AG04449 (cell line): ENCODE measurements at regions not wholly inside any gene's neighbourhood (a gene's known extent, or its start where the extent isn't known, plus 50 kb on each side); places are given as distances from the start of the nearest gene placed in this dataset.
"Not testable (repeated sequence)": the region's sequence is repeated elsewhere in the genome, so short reads cannot be mapped to it uniquely, and the experiment has no call there.

Experiments used
- CTCF ChIA-PET: fragments of 350-600 bp; formaldehyde crosslinking; extraction: SDS; loops from one replicate; lab custom pipeline; 2021; ENCODE audit warnings: antibody characterized with exemption; lab: Yijun Ruan, JAX
- POLR2A ChIA-PET: fragments of 400-600, 350-600 bp; formaldehyde crosslinking; extraction: SDS; loops from one replicate; lab custom pipeline; 2020; ENCODE audit warnings: antibody characterized with exemption, inconsistent platforms; lab: Yijun Ruan, JAX
- DNase-seq: peaks from one replicate; pipeline ENCODE4 v3.0.0-alpha.2; 2010; ENCODE audit warnings: low read depth, low spot score
- H3K4me3 ChIP-seq: 2 replicates; pipeline ENCODE4 v1.5.1; 2011; ENCODE audit warnings: low read depth, mild to moderate bottlenecking, control low read depth, low read length
- TF ChIP-seq, protein P1 (sequence below): IDR thresholded peaks from one replicate; pipeline ENCODE4 v1.5.1; 2011; ENCODE audit warnings: mild to moderate bottlenecking, moderate library complexity, low read length, control low read depth, inconsistent platforms; ENCODE audit not compliant: insufficient read depth; ENCODE audit errors: missing control alignments

GRCh38 chr10:63836666-63837442, 315.7 kb downstream of the REEP3 start:
- no peak for DNase-seq
- TF ChIP-seq, protein P1, sequence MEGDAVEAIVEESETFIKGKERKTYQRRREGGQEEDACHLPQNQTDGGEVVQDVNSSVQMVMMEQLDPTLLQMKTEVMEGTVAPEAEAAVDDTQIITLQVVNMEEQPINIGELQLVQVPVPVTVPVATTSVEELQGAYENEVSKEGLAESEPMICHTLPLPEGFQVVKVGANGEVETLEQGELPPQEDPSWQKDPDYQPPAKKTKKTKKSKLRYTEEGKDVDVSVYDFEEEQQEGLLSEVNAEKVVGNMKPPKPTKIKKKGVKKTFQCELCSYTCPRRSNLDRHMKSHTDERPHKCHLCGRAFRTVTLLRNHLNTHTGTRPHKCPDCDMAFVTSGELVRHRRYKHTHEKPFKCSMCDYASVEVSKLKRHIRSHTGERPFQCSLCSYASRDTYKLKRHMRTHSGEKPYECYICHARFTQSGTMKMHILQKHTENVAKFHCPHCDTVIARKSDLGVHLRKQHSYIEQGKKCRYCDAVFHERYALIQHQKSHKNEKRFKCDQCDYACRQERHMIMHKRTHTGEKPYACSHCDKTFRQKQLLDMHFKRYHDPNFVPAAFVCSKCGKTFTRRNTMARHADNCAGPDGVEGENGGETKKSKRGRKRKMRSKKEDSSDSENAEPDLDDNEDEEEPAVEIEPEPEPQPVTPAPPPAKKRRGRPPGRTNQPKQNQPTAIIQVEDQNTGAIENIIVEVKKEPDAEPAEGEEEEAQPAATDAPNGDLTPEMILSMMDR = no peak
- POLR2A ChIA-PET = no interaction called here
- no peak overlapping the region for H3K4me3 ChIP-seq
- CTCF ChIA-PET = interaction anchor here (1.1 kb wide), 1 partner anchor 17 kb away, joined by 3 read pairs; no protein-coding TSS in a partner anchor

DNA sequence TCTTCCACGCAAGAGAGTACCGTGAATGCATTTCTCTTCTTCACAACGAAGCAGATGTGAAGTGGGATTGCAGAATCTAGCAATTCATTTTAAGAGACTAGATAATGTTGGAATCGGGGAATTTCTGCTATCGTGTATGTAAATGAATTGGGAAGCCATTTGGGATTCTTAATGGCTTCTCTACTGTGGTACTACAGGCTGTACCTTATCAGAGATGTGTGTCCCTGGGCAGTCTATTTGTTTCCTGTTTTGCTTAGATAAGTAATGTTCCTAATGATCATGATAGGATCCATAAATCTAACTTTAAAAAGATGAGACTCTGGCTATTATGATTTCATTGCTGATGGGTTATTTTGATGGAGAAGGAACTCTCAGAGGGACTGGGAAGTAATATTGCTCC, 320.6 kb downstream of the REEP3 start:
- no peak for DNase-seq
- TF ChIP-seq, protein P1 = no peak
- ChIA-PET CTCF (no interaction called here), POLR2A (no interaction called here)
- H3K4me3 ChIP-seq = no peak overlapping the region

DNA sequence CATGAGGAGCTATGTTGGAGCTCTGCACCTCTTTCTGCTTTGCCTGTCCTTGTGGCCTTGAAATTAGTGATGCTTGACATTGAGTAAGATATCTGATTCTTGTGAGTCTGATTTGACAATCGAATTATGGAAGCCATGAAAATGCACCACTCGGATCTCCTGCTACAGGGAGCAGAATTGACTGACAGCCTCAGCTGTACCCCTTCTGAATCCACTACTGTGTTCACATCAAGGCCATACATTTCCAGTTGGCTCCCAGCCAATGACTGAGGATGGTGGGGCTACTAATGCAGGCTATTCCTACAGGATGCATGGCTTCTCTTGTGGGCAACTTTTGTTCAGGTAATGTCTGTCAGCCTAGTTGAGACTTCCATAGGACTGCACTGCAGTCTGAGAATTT, 321.9 kb downstream of the REEP3 start:
- no peak for DNase-seq
- POLR2A ChIA-PET = no interaction called here
- CTCF ChIA-PET = no interaction called here

DNA sequence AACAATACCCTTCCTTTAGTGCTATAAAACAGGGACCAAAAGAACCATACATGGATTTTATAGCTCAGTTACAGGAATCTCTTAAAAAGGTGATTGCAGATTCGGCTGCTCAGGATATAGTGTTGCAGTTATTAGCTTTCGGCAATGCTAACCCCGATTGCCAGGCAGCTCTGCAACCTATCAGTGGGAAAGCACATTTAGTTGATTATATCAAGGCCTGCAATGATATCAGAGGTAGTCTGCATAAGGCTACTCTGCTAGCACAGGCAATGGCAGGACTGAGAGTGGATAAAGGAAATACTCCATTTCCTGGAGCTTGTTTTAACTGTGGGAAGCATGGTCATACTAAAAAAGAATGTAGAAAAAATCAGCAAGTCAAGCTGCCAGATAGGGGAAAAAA, 327.7 kb downstream of the REEP3 start:
- H3K4me3 ChIP-seq, POLR2A ChIA-PET, DNase-seq, CTCF ChIA-PET: not testable (repeated sequence)

More for the DNA sequence above, 321.9 kb downstream of the REEP3 start:
- no peak overlapping the region for H3K4me3 ChIP-seq
- TF ChIP-seq, protein P1 = no peak

- ChIA-PET CTCF (no interaction called here), POLR2A (no interaction called here)
- H3K4me3 ChIP-seq = no peak overlapping the region
- TF ChIP-seq, protein P1 = no peak
- no peak for DNase-seq
Observed at GRCh38 chr10:63862860-63863259, 341.7 kb downstream of the REEP3 start.

- ChIA-PET POLR2A (no interaction called here), CTCF (interaction anchor here (1.3 to 7.3 kb wide), 8 partner anchors 10 to 114 kb away, joined by 3 to 112 read pairs (median 14); no protein-coding TSS in a partner anchor)
- TF ChIP-seq, protein P1 = no peak
- no peak for DNase-seq
- no peak overlapping the region for H3K4me3 ChIP-seq
Observed at GRCh38 chr10:63865210-63865609, 344.0 kb downstream of the REEP3 start.
